Activated CD4-positive, alpha-beta T cell treated with anti-CD3 and anti-CD28 coated beads, Interleukin-2, amount 10 ng/mL, durations not matched to agents 24 days and 14 days (primary cell): ENCODE measurements at regions not wholly inside any gene's neighbourhood (a gene's known extent, or its start where the extent isn't known, plus 50 kb on each side); places are given as distances from the start of the nearest gene placed in this dataset.
"Not testable (repeated sequence)": the region's sequence is repeated elsewhere in the genome, so short reads cannot be mapped to it uniquely, and the experiment has no call there.

Source experiments
- DNase-seq: peaks from one replicate; pipeline ENCODE4 v3.0.0; 2022
- H3K27ac Mint-ChIP-seq: one replicate; pipeline ENCODE4 v1.8.0; 2022; ENCODE audit warnings: mild to moderate bottlenecking, mixed read lengths
- H3K27me3 Mint-ChIP-seq: one replicate; pipeline ENCODE4 v1.8.0; 2022; ENCODE audit warnings: mixed read lengths
- H3K36me3 Mint-ChIP-seq: one replicate; pipeline ENCODE4 v1.8.0; 2022; ENCODE audit warnings: low read depth, mild to moderate bottlenecking, mixed read lengths
- H3K4me1 Mint-ChIP-seq: one replicate; pipeline ENCODE4 v1.8.0; 2021; ENCODE audit warnings: mixed read lengths
- H3K4me3 Mint-ChIP-seq: one replicate; pipeline ENCODE4 v1.8.0; 2022; ENCODE audit warnings: mild to moderate bottlenecking, moderate library complexity, mixed read lengths
- H3K9me3 Mint-ChIP-seq: one replicate; pipeline ENCODE4 v1.8.0; 2021; ENCODE audit warnings: mixed read lengths
- intact Hi-C: fragments of 100-400 bp; cut with micrococcal nuclease; formaldehyde crosslinking; loops from one replicate; pipeline ENCODE4 v1.15.1; 2023

DNA sequence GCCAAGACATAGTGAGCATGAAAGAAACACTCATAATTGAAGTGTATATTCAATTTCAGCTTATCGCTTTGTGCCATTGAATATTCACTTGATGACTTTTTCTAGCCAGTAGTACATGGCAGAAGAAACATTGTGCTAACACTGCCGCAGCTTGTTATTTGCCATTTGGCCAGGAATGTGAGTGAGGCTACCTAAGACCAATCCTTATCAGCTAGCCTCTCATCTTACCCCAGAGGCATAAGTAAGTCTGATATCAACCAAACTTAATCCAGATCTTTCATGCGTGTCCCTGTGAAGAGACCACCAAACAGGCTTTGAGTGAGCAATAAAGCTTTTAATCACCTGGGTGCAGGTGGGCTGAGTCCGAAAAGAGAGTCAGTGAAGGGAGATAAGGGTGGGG, 586.0 kb upstream of the MBL2 start:
- Mint-ChIP-seq H3K9me3 (peaks cover 3% of the 10 kb centered on the region), H3K4me1 (no peaks in the 10 kb centered on the region), H3K27me3 (no peaks in the 10 kb centered on the region), H3K36me3 (no peaks in the 10 kb centered on the region), H3K27ac (no peak overlapping the region), H3K4me3 (no peak overlapping the region)
- DNase-seq: no peak
- intact Hi-C loops: no loop called here

GRCh38 chr10:53357587-53357986, 585.0 kb upstream of the MBL2 start:
- H3K36me3 Mint-ChIP-seq: no peaks in the 10 kb centered on the region
- H3K9me3 Mint-ChIP-seq: peaks cover 3% of the 10 kb centered on the region
- no peak for DNase-seq
- no peak overlapping the region for H3K27ac Mint-ChIP-seq
- no peak overlapping the region for H3K4me3 Mint-ChIP-seq
- no peaks in the 10 kb centered on the region for H3K27me3 Mint-ChIP-seq
- no peaks in the 10 kb centered on the region for H3K4me1 Mint-ChIP-seq
- intact Hi-C loops: no loop called here

DNA sequence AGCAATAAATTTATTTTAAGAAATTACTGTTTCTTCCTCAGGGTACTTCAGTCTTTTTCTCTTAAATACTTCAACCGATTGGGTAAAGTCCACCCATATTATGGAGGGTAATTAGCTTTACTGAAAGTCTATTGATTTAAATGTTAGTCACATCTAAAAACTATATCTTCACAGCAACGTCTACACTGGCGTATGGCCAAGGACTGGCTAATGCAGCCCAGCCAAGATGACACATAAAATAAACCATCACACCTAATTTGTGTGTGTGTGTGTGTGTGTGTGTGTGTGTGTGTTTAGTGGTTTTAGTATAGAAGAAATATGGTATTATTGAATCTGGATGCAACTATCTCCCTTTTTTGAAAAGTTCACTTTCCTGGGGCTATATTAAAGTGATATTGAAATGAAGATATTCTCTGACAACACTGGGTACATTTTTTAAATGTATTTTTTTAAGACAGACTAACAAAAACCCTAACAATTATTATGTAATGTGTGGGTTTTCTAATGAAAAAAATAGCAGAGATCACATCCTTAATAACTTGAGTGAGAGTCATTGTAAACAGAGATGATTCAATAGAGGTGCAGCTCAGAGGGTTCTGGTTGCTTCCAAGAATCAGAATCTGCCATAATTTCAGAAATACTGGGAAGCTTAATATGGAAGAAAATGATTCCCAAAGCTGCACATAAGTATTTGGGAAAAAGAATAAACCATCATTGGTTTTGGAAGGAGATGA, 584.2 kb upstream of the MBL2 start:
- no peak overlapping the region for H3K4me3 Mint-ChIP-seq
- intact Hi-C loops: no loop called here
- no peaks in the 10 kb centered on the region for H3K4me1 Mint-ChIP-seq
- no peak overlapping the region for H3K27ac Mint-ChIP-seq
- DNase-seq: no peak
- H3K36me3 Mint-ChIP-seq: no peaks in the 10 kb centered on the region
- peaks cover 3% of the 10 kb centered on the region for H3K9me3 Mint-ChIP-seq
- no peaks in the 10 kb centered on the region for H3K27me3 Mint-ChIP-seq

GRCh38 chr10:53342531-53342930, 569.9 kb upstream of the MBL2 start:
- H3K4me3 Mint-ChIP-seq, DNase-seq, H3K4me1 Mint-ChIP-seq, intact Hi-C loops, H3K27ac Mint-ChIP-seq, H3K36me3 Mint-ChIP-seq, H3K27me3 Mint-ChIP-seq, H3K9me3 Mint-ChIP-seq: not testable (repeated sequence)

- H3K27ac Mint-ChIP-seq, H3K4me3 Mint-ChIP-seq, H3K4me1 Mint-ChIP-seq, DNase-seq, intact Hi-C loops, H3K27me3 Mint-ChIP-seq, H3K36me3 Mint-ChIP-seq: not testable (repeated sequence)
- H3K9me3 Mint-ChIP-seq: peaks cover 16% of the 10 kb centered on the region
Observed at GRCh38 chr10:53338199-53338598, 565.6 kb upstream of the MBL2 start.

DNA sequence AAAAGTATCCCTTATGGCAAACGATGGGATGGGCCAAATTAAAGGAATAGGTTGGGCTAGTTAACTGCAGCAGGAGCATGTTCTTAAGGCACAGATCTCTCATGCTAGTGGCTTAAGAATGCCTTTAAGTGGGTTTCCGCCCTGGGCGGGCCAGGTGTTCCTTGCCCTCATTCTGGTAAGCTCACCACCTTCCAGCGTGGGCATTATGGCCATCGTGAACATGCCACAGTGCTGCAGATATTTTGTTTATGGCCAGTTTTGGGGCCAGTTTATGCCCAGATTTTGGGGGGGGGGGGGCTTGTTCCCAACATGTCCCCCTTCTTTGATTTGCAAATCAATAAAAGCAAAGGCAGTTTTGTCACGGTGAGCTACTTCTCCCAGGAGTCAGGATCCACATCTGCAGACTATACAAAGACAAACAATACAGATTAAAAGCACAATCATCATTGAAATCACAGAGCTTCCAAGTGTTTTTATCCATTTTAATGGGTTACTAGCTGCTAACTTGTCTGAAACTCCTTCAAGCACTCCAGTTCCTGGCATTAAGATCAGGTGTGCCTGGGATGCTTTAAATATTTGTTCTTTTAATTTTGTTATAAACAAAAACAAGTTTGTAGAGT, 563.3 kb upstream of the MBL2 start:
- H3K36me3 Mint-ChIP-seq, H3K4me1 Mint-ChIP-seq, DNase-seq, H3K27ac Mint-ChIP-seq, intact Hi-C loops, H3K27me3 Mint-ChIP-seq, H3K4me3 Mint-ChIP-seq: not testable (repeated sequence)
- H3K9me3 Mint-ChIP-seq: peaks cover 16% of the 10 kb centered on the region

DNA sequence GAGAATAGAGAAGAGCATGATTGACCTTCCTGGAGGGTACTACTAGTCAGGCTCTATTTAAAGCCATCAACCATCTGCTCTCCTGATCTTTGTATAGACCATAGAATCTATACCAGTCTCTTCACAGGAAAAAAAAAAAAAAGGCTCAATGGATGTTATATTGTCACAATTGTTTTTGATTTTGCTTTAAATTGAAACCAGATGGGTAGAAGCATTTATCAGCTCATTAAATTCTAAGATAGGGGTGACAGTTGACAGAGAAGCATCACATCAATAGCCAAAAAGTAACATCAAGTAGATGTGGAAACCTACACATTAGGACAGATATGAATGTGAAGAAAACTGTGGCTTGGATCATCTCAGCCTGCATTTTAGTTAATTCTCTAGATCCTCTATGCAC, 558.9 kb upstream of the MBL2 start:
- DNase-seq: no peak
- Mint-ChIP-seq H3K36me3 (no peaks in the 10 kb centered on the region), H3K27me3 (no peaks in the 10 kb centered on the region), H3K27ac (no peak overlapping the region), H3K4me1 (no peaks in the 10 kb centered on the region), H3K9me3 (peaks cover 10% of the 10 kb centered on the region), H3K4me3 (no peak overlapping the region)
- intact Hi-C loops: no loop called here

DNA sequence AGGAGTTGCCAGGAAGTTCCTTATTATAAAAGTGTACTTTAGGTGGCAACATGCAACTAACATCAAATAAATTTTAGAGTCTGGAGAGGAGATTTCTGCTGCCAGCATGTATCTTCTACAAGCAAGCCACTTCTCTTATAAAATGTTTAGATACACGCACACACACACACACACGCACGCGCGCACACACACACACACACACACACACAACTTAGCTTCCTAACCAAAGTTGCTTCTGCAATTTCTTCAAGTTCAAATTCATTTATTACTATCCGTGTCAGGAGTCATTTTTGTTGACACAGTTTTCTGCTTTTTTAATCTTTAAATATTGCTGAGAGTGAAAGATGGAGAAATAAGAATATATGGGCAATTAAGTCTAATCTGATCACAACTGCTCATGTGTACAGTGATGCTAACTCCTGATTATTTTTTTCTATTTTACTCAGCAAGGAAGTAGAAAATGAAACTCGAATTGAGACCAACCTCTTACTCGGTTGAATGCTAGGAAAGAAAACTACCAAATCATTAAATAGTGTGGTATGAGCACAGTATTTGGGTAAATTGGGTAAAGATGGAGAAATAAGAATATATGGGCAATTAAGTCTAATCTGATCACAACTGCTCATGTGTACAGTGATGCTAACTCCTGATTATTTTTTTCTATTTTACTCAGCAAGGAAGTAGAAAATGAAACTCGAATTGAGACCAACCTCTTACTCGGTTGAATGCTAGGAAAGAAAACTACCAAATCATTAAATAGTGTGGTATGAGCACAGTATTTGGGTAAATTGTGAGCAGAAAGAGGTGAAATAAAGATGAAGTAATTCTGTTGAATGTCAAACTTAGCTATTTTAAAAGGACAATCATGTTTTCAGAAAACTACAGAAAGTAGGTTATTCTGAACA, 554.1 kb upstream of the MBL2 start:
- not testable (repeated sequence) for DNase-seq, H3K4me3 Mint-ChIP-seq

GRCh38 chr10:53325066-53325465, 552.5 kb upstream of the MBL2 start:
- no peaks in the 10 kb centered on the region for H3K4me1 Mint-ChIP-seq
- H3K27ac Mint-ChIP-seq: no peak overlapping the region
- intact Hi-C loops: no loop called here
- no peak for DNase-seq
- peaks cover 7% of the 10 kb centered on the region for H3K9me3 Mint-ChIP-seq
- H3K36me3 Mint-ChIP-seq: no peaks in the 10 kb centered on the region
- H3K4me3 Mint-ChIP-seq: no peak overlapping the region
- H3K27me3 Mint-ChIP-seq: no peaks in the 10 kb centered on the region

More for the DNA sequence above, 554.1 kb upstream of the MBL2 start:
- H3K9me3 Mint-ChIP-seq, H3K27ac Mint-ChIP-seq, H3K4me1 Mint-ChIP-seq, H3K27me3 Mint-ChIP-seq, intact Hi-C loops, H3K36me3 Mint-ChIP-seq: not testable (repeated sequence)

GRCh38 chr10:53315709-53316108, 543.1 kb upstream of the MBL2 start:
- Mint-ChIP-seq H3K4me3 (no peak overlapping the region), H3K27ac (no peak overlapping the region), H3K9me3 (no peaks in the 10 kb centered on the region), H3K36me3 (no peaks in the 10 kb centered on the region), H3K27me3 (no peaks in the 10 kb centered on the region), H3K4me1 (no peaks in the 10 kb centered on the region)
- DNase-seq: no peak
- intact Hi-C loops: no loop called here

- Mint-ChIP-seq H3K4me3 (no peak overlapping the region), H3K27ac (no peak overlapping the region), H3K9me3 (no peaks in the 10 kb centered on the region), H3K36me3 (no peaks in the 10 kb centered on the region), H3K27me3 (no peaks in the 10 kb centered on the region), H3K4me1 (no peaks in the 10 kb centered on the region)
- DNase-seq: no peak
- intact Hi-C loops: no loop called here
Observed at GRCh38 chr10:53314876-53315275, 542.3 kb upstream of the MBL2 start.

- H3K4me3 Mint-ChIP-seq: no peak overlapping the region
- H3K4me1 Mint-ChIP-seq: no peaks in the 10 kb centered on the region
- no peaks in the 10 kb centered on the region for H3K27me3 Mint-ChIP-seq
- H3K27ac Mint-ChIP-seq: no peak overlapping the region
- intact Hi-C loops: no loop called here
- no peaks in the 10 kb centered on the region for H3K9me3 Mint-ChIP-seq
- no peak for DNase-seq
- no peaks in the 10 kb centered on the region for H3K36me3 Mint-ChIP-seq
Observed at GRCh38 chr10:53298443-53298842, 525.9 kb upstream of the MBL2 start.

DNA sequence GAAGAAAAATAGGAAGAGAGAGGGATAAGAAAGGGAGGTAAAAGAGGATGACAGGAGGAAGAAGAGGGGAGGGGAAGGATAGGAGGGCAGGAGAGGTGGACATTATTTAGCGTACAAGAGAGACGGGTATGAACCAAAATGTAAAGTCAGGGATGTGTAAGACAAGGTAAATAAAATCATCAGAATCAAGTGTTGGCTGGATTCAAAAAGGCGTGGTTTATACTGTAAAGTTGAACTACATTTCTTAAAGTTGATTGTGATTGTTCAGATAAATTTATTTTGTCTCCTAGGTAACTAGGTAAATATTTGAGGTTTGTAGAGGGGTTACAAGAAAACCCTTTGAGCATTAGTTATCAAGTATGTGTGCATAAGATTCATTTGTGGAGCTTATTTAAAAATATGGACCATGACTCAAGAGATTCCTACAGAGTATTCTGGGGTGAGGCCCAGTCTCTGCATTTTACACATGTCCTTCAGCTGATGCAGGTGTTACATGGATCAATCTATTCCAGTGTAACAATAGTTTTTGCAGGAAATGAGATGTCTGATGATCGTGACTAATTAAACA, 512.1 kb upstream of the MBL2 start:
- H3K36me3 Mint-ChIP-seq: no peaks in the 10 kb centered on the region

GRCh38 chr10:53276797-53277196, 504.2 kb upstream of the MBL2 start:
- H3K4me3 Mint-ChIP-seq: no peak overlapping the region
- no peak overlapping the region for H3K27ac Mint-ChIP-seq
- no peaks in the 10 kb centered on the region for H3K4me1 Mint-ChIP-seq
- H3K27me3 Mint-ChIP-seq: no peaks in the 10 kb centered on the region
- H3K9me3 Mint-ChIP-seq: no peaks in the 10 kb centered on the region
- no peak for DNase-seq
- intact Hi-C loops: no loop called here
- H3K36me3 Mint-ChIP-seq: no peaks in the 10 kb centered on the region

More for the DNA sequence above, 512.1 kb upstream of the MBL2 start:
- Mint-ChIP-seq H3K4me3 (no peak overlapping the region), H3K27ac (no peak overlapping the region), H3K9me3 (no peaks in the 10 kb centered on the region), H3K27me3 (no peaks in the 10 kb centered on the region), H3K4me1 (no peaks in the 10 kb centered on the region)
- DNase-seq: no peak
- intact Hi-C loops: no loop called here
